Skeletal muscle satellite cell (primary cell): ENCODE measurements at regions not wholly inside any gene's neighbourhood (a gene's known extent, or its start where the extent isn't known, plus 50 kb on each side); places are given as distances from the start of the nearest gene placed in this dataset.

Experiments used
- H3K27me3 ChIP-seq: 2 replicates; pipeline ENCODE4 v1.7.0; 2013; ENCODE audit warnings: low read length; ENCODE audit not compliant: control insufficient read depth, insufficient read depth
- H3K36me3 ChIP-seq: 2 replicates; pipeline ENCODE4 v1.7.0; 2013; ENCODE audit warnings: mild to moderate bottlenecking, control low read depth, low read length; ENCODE audit not compliant: insufficient read depth
- H3K4me1 ChIP-seq: 2 replicates; pipeline ENCODE4 v1.7.0; 2013; ENCODE audit warnings: low read length; ENCODE audit not compliant: control insufficient read depth, insufficient read depth
- H3K4me2 ChIP-seq: 2 replicates; pipeline ENCODE4 v1.7.0; 2013; ENCODE audit warnings: mild to moderate bottlenecking, low read length
- H3K4me3 ChIP-seq: 2 replicates; pipeline ENCODE4 v1.7.0; 2013; ENCODE audit warnings: low read length
- H3K9ac ChIP-seq: 2 replicates; pipeline ENCODE4 v1.7.0; 2013; ENCODE audit warnings: mild to moderate bottlenecking, low read depth, low read length, moderate library complexity
- H3K9me3 ChIP-seq: replicated peaks from 2 replicates; pipeline ENCODE4 v1.7.0; 2013; ENCODE audit warnings: mild to moderate bottlenecking, control low read depth, low read length

DNA sequence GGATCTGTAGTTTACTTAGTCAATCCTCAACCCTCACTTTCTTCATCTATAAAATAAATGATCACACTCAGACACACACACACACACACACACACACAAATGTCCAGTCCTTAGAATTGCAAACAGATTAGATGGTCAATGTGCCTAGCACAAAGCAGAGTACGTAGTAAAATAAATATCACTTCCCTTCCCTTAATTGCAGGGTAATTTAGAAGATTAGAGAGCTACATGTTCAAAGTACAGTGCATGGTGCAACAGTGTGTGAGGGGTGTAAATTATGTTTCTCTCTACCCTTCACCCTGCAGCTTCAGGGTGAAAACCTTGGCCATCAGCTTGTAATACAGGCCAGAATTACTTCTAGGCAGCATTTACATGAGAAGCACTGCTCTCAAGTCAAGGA, 187.0 kb upstream of the GHITM start:
- H3K9ac ChIP-seq = no peak overlapping the region
- H3K4me3 ChIP-seq = no peak overlapping the region
- no peaks in the 10 kb centered on the region for H3K27me3 ChIP-seq
- H3K36me3 ChIP-seq = no peaks in the 10 kb centered on the region
- no peaks in the 10 kb centered on the region for H3K4me1 ChIP-seq
- H3K9me3 ChIP-seq = no peaks in the 10 kb centered on the region
- H3K4me2 ChIP-seq = no peak overlapping the region

DNA sequence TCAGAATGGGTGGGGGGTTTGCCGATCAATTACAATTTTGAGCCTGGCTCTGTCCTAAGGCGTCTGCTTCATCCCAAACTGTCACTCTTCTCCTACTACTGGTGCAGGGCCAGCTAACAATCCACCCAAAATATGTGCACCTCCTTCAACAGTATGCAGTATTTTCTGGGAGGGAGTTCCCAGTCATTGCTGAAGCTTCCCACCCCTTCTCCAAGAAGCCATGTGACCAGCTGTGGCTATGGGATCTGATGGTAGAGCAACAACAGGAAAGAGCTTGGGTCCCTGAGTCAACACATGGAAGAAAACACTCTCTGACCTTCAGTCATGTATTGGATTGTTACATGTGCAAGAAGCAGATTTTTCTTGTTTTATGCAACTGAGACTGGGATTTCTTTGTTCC, 185.7 kb upstream of the GHITM start:
- Histone ChIP-seq H3K9ac (no peak overlapping the region), H3K9me3 (no peaks in the 10 kb centered on the region), H3K4me1 (no peaks in the 10 kb centered on the region), H3K36me3 (no peaks in the 10 kb centered on the region), H3K27me3 (no peaks in the 10 kb centered on the region), H3K4me3 (no peak overlapping the region), H3K4me2 (no peak overlapping the region)

DNA sequence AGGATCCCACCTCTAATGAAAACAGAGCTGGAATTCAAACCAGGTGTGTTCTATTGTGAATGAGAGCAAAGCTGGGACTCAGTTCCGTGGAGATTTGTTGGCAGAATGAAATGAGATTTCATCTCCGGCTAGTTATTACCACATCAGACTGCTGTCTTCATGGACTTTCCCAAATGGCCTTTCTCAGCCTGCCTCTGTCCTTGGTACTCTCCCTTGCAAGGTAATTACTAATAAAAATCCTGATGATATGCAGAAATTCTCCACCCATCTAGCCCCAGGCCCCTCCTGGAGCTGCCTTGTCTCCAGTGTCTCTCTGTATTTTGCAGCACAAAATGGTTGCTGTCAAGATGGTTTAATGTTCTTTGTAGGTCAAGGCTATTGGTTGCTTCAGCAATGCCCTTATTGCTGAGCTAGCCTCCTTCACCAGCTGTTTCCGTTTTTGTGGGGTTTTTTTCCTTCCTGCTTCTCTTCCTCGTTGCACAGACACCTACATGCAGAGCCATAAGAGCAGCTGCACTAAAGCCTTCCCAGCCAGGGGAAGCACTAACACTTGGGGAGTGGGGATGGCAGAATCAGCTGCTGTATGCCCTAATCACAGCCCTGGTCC, 185.0 kb upstream of the GHITM start:
- Histone ChIP-seq H3K4me1 (no peaks in the 10 kb centered on the region), H3K27me3 (no peaks in the 10 kb centered on the region), H3K9me3 (no peaks in the 10 kb centered on the region), H3K9ac (no peak overlapping the region), H3K4me3 (no peak overlapping the region), H3K4me2 (no peak overlapping the region), H3K36me3 (no peaks in the 10 kb centered on the region)

DNA sequence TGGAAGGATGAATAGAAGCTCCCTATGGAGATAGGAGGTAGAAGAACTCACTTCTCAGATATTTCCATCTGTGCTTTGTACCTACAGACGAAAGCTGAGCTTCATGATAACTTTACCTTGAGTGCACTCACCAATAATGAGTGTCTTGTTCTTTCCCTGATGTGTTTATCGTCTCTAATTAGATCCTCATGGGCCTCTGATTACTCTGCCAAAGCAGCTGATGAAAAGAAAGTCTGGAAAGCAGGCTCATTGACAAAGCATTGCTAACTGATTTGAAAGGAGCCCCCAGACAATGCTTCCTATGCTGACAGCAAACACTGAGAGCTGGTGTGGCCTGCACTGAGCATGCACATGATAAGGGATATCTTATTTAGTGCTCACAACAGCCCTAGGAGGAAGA, 183.9 kb upstream of the GHITM start:
- Histone ChIP-seq H3K4me1 (no peaks in the 10 kb centered on the region), H3K4me2 (no peak overlapping the region), H3K27me3 (no peaks in the 10 kb centered on the region), H3K36me3 (no peaks in the 10 kb centered on the region), H3K9me3 (no peaks in the 10 kb centered on the region), H3K9ac (no peak overlapping the region), H3K4me3 (no peak overlapping the region)

DNA sequence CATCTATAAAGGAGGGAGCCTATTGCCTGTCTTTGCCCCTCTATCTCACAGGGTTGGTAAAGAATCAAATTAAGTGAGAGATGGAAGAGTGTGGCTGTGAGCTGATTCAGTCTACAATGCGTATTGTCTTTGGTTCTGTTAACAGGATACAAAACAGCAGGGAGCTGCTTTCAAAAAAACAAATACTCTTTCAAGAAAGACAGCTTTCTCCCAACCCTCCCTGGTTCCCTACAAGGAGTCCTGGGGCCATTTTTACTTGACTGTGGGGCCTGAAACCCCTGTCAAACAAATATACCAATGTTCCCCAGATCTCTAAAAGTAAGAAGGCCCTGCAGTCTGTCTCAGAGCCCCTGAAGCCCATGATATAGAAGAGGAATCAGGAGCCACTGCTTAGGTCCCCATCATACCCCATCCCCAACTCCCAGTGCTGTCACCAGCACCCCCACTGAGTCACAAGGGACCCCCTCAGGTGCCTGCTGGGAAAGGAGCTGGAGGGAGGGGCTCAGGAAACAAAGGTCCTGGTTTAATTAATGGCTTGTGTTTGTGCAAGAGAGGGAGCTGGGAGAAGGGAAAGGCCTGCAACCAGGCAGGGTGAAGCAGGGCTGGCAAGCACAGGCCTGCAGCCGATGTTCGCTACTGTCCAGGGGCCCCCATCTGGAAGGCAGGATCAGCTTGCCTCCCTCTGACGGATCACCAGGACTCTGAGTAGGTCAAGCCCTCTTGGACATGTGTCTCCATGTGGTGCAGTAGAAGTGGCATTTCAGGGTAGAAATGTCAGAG, 182.0 kb upstream of the GHITM start:
- Histone ChIP-seq H3K4me2 (no peak overlapping the region), H3K36me3 (no peaks in the 10 kb centered on the region), H3K4me3 (no peak overlapping the region), H3K27me3 (no peaks in the 10 kb centered on the region), H3K4me1 (no peaks in the 10 kb centered on the region), H3K9ac (no peak overlapping the region), H3K9me3 (no peaks in the 10 kb centered on the region)

DNA sequence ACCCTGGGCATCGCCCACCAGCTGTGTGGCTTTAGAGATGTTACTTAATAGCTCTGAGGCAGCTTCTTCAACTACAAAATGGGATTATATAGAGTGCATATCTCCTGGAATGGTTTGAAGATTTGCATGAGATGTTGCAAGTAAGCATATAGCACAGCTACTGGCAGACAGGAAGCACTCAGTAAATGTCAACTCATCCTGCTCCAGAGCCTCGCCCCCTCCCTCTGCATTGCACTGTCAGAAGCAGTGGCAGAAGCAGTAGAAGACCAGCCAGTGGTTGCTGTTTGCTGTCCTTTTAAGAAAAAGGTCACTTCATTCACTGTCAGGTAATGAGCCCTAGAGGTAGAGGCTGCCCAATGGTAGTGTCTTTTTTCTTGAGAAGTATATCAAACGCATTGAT, 180.0 kb upstream of the GHITM start:
- no peaks in the 10 kb centered on the region for H3K27me3 ChIP-seq

DNA sequence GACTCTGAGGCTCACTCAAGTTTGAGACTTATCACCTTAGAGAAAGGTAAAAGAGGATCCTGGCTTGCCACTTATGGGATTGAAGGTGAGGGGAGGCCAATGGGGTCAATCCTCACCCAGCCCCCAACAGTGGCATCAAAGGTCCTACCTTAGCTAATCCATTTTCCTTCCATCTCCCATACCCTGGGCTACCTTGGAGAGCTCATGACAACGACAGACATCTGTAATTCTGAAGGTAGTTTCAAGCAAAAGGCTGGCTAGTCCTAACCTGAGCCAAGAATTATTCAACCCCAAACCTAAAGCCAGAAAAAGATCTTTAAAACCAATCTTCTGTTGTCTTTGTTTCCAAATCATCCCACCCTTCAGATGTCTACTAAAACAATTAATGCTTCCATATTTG, 179.2 kb upstream of the GHITM start:
- Histone ChIP-seq H3K36me3 (no peaks in the 10 kb centered on the region), H3K9ac (no peak overlapping the region), H3K4me3 (no peak overlapping the region), H3K4me2 (no peak overlapping the region), H3K9me3 (no peaks in the 10 kb centered on the region), H3K4me1 (no peaks in the 10 kb centered on the region), H3K27me3 (no peaks in the 10 kb centered on the region)

More for the DNA sequence above, 180.0 kb upstream of the GHITM start:
- no peaks in the 10 kb centered on the region for H3K4me1 ChIP-seq
- H3K4me3 ChIP-seq = no peak overlapping the region
- H3K9ac ChIP-seq = no peak overlapping the region
- H3K9me3 ChIP-seq = no peaks in the 10 kb centered on the region
- no peak overlapping the region for H3K4me2 ChIP-seq
- no peaks in the 10 kb centered on the region for H3K36me3 ChIP-seq

DNA sequence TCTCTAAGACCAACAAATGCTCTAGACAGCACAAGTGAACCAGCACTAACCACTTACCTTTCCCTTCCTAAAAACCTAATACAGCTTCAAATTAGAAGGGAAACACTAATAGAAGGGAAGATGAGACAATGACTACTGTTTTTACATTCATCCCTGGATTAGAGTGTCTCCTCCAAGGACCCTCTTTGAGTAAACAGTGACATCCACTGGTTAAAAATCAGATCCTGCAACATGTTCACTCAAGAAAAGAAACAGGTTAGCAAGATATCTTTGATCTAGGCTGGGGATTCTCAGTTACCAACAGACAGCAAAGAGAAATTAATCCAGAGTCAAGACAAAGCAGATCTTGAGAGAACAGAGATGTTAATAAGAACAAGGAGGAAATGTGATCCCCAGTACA, 177.7 kb upstream of the GHITM start:
- Histone ChIP-seq H3K9ac (no peak overlapping the region), H3K9me3 (no peaks in the 10 kb centered on the region), H3K27me3 (no peaks in the 10 kb centered on the region), H3K36me3 (no peaks in the 10 kb centered on the region), H3K4me2 (no peak overlapping the region), H3K4me3 (no peak overlapping the region), H3K4me1 (no peaks in the 10 kb centered on the region)

DNA sequence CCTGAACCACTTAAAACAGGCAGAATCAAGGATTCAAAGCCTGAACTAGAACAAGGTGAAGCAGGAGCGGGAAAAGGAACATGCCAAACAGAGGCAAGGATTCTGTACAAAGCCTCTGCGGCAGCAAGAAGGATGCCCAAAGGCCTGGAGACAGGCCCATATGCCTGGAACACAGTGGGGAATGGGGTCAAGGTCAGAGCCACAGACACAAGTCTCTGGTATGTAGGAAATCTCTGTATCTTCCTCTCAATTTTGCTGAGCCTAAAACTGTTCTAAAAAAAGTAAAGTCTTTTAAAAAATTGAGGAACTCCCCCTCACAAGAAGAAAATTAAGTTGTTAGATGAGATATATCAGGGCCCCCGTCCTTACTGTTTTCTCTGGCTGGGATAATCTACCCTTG, 175.9 kb upstream of the GHITM start:
- H3K27me3 ChIP-seq = no peaks in the 10 kb centered on the region
- no peak overlapping the region for H3K4me3 ChIP-seq
- no peak overlapping the region for H3K4me2 ChIP-seq
- H3K9me3 ChIP-seq = no peaks in the 10 kb centered on the region
- no peaks in the 10 kb centered on the region for H3K36me3 ChIP-seq
- H3K4me1 ChIP-seq = no peaks in the 10 kb centered on the region
- H3K9ac ChIP-seq = no peak overlapping the region

DNA sequence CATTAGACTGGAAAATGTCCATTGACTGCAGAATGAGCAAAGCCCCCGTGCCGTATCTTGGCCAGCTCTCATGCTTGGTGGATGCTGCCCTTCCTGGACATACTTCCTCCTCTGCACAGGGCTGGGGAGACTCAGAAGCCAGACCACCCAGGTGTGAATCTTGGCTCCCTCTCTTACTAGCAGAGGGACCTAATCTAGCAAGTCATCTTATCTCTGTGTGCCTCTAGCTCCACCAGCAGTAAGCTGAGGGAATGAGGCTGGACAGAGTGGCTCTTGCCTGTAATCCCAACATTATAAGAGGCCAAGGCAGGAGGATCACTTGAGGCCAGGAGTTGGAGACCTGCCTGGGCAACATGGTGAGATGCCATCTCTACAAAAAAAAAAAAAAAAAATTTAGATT, 173.8 kb upstream of the GHITM start:
- Histone ChIP-seq H3K9me3 (peaks cover 2% of the 10 kb centered on the region), H3K36me3 (no peaks in the 10 kb centered on the region), H3K9ac (no peak overlapping the region), H3K4me1 (no peaks in the 10 kb centered on the region), H3K27me3 (no peaks in the 10 kb centered on the region), H3K4me3 (no peak overlapping the region), H3K4me2 (no peak overlapping the region)

DNA sequence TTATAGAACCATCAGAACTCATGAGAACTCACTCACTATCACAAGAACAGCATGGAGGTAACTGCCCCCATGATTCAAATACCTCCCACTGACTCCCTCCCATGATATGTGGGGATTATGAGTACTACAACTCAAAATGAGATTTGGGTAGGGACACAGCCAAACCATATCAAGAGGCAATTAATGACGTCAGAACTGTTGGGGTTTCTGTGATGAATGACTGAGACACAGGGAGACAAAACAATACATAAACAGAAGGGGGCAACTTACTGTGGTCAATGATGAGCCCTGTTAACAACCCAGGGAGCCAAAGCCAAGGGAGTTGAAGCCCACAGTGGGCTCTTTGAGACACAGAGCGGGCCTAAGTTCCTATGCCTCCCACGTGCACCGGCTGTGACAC, 171.3 kb upstream of the GHITM start:
- Histone ChIP-seq H3K4me1 (no peaks in the 10 kb centered on the region), H3K36me3 (no peaks in the 10 kb centered on the region), H3K4me2 (no peak overlapping the region), H3K4me3 (no peak overlapping the region), H3K9ac (no peak overlapping the region), H3K27me3 (no peaks in the 10 kb centered on the region), H3K9me3 (peaks cover 2% of the 10 kb centered on the region)
